GM12878 (cell line): ENCODE measurements at regions not wholly inside any gene's neighbourhood (a gene's known extent, or its start where the extent isn't known, plus 50 kb on each side); places are given as distances from the start of the nearest gene placed in this dataset.

ENCODE experiments used
- ATAC-seq: fragments of 200-7000 bp; cut with Tn5 transposase; 3 replicates; pipeline ENCODE4 v1.9.1; 2020; ENCODE audit warnings: mild to moderate bottlenecking, moderate library complexity
- BruUV-seq: library from RNA; stranded (reverse); fragments of 400-500 nt; replicated peaks from 2 replicates; lab custom pipeline; 2021; lab: Mats Ljungman, UMichigan
- CTCF ChIA-PET: fragments of 300-600 bp; sonication (Branson Sonifier 250); formaldehyde crosslinking; extraction: SDS; loops from one replicate; lab custom pipeline; 2021; ENCODE audit warnings: inconsistent platforms; lab: Yijun Ruan, JAX
- POLR2A ChIA-PET: fragments of 350-600 bp; formaldehyde crosslinking; extraction: SDS; loops from one replicate; lab custom pipeline; 2021; ENCODE audit warnings: inconsistent platforms; lab: Charles Lee
- RAD21 ChIA-PET: fragments of 300-600 bp; sonication (Branson Sonifier 250); formaldehyde crosslinking; loops from one replicate; lab custom pipeline; 2023; ENCODE audit warnings: antibody characterized with exemption; ENCODE audit not compliant: unreplicated experiment; lab: Charles Lee
- SMC1A ChIA-PET: fragments of 300-600 bp; sonication (Branson Sonifier 250); formaldehyde crosslinking; loops from one replicate; lab custom pipeline; 2023; ENCODE audit not compliant: unreplicated experiment, uncharacterized antibody; lab: Charles Lee
- DNase-seq: peaks from one replicate; pipeline ENCODE4 v3.0.0-alpha.2; 2011; ENCODE audit warnings: low read depth, low spot score
- FAIRE-seq: peaks from 3 replicates; lab custom pipeline; 2011; peaks lifted over from hg19 to GRCh38; lab: Jason Lieb, UNC
- H2AFZ ChIP-seq: 2 replicates; pipeline ENCODE4 v1.6.0; 2011; ENCODE audit warnings: low read depth, low read length, control low read depth; ENCODE audit not compliant: control insufficient read depth
- H3K27ac ChIP-seq: 2 replicates; pipeline ENCODE4 v1.5.1; 2011; ENCODE audit warnings: control low read depth; ENCODE audit not compliant: control insufficient read depth, insufficient read depth
- H3K27me3 ChIP-seq, 2 experiments: replicated peaks in 1 of 2; 2 replicates each; pipeline versions ENCODE4 v1.6.0 to v1.6.1; 2011; ENCODE audit warnings: low read length in 1 of 2; ENCODE audit not compliant: control insufficient read depth in 2 of 2, insufficient read depth in 2 of 2
- H3K36me3 ChIP-seq, 2 experiments: 2 replicates each; pipeline ENCODE4 v1.5.1; 2011; ENCODE audit warnings: low read length in 1 of 2; ENCODE audit not compliant: control insufficient read depth in 2 of 2, insufficient read depth in 2 of 2
- H3K4me1 ChIP-seq: 2 replicates; pipeline ENCODE4 v1.6.1; 2011; ENCODE audit warnings: mild to moderate bottlenecking, low read length, moderate library complexity, mixed read lengths; ENCODE audit not compliant: control insufficient read depth, insufficient read depth
- H3K4me2 ChIP-seq: 2 replicates; pipeline ENCODE4 v1.6.0; 2011; ENCODE audit warnings: control low read depth; ENCODE audit not compliant: control insufficient read depth, insufficient read depth
- H3K4me3 ChIP-seq: fragments of 200-600 bp; sonication (generic); 2 replicates; pipeline ENCODE4 v1.5.1; 2016
- H3K79me2 ChIP-seq: 2 replicates; pipeline ENCODE4 v1.6.0; 2011; ENCODE audit warnings: low read length; ENCODE audit not compliant: control insufficient read depth, insufficient read depth
- H3K9ac ChIP-seq: 2 replicates; pipeline ENCODE4 v1.8.0; 2011; ENCODE audit warnings: low read length, control low read depth, mixed read lengths; ENCODE audit not compliant: control insufficient read depth, insufficient read depth
- H3K9me3 ChIP-seq: replicated peaks from 3 replicates; pipeline ENCODE4 v1.5.1; 2011; ENCODE audit warnings: mild to moderate bottlenecking, low read length; ENCODE audit not compliant: control insufficient read depth, insufficient read depth
- H4K20me1 ChIP-seq: 2 replicates; pipeline ENCODE4 v1.6.0; 2011; ENCODE audit not compliant: control insufficient read depth, insufficient read depth
- ESRRA ChIP-seq: IDR thresholded peaks from 2 replicates; pipeline ENCODE4 v1.6.1; 2012; ENCODE audit warnings: mild to moderate bottlenecking, low read length, improper control_type of control experiment
- IKZF2 ChIP-seq, 2 experiments: fragments of 450-650 bp; IDR thresholded peaks; 2 replicates each; pipeline ENCODE4 v1.6.1; 2017; ENCODE audit warnings: mild to moderate bottlenecking in 2 of 2, moderate library complexity in 2 of 2
- MLLT1 ChIP-seq: fragments of 450-650 bp; IDR thresholded peaks from 2 replicates; pipeline ENCODE4 v1.6.1; 2016; ENCODE audit warnings: mild to moderate bottlenecking
- MXI1 ChIP-seq: fragments of 150-350 bp; IDR thresholded peaks from 2 replicates; pipeline ENCODE4 v1.6.1; 2011; ENCODE audit warnings: low read depth, mild to moderate bottlenecking, inconsistent platforms, low read length, improper control_type of control experiment
- SMAD1 ChIP-seq: fragments of 450-650 bp; IDR thresholded peaks from 2 replicates; pipeline ENCODE4 v1.6.1; 2018; ENCODE audit warnings: mild to moderate bottlenecking, low read depth; ENCODE audit not compliant: partially characterized antibody
- ZSCAN29 ChIP-seq: fragments of 450-650 bp; IDR thresholded peaks from 2 replicates; pipeline ENCODE4 v1.6.1; 2017; ENCODE audit warnings: mild to moderate bottlenecking, moderate library complexity
- WGBS: methylation state at CpG from one replicate; pipeline ENCODE4 v1.1.6; 2016; ENCODE audit warnings: low lambda C conversion rate; ENCODE audit not compliant: insufficient replicate concordance, insufficient coverage; ENCODE audit errors: missing lambda C conversion rate; 5-methylcytosine and 5-hydroxymethylcytosine counted together
- in situ Hi-C: fragments of 300-500 bp; cut with MboI; formaldehyde crosslinking; loops from 9 replicates; pipeline ENCODE4 v1.14.3; 2018; ENCODE audit warnings: mixed read lengths
- intact Hi-C: fragments of 100-400 bp; cut with micrococcal nuclease; formaldehyde crosslinking; loops from one replicate; pipeline ENCODE4 v1.14.2; 2022; ENCODE audit not compliant: unreplicated experiment
- TF ChIP-seq, protein P1 (sequence below): fragments of 450-650 bp; IDR thresholded peaks from 2 replicates; pipeline ENCODE4 v1.6.1; 2014; ENCODE audit warnings: mild to moderate bottlenecking

- POLR2A ChIA-PET: no interaction called here
- H3K27ac ChIP-seq: no peak overlapping the region
- no peak overlapping the region for H3K4me3 ChIP-seq
- CTCF ChIA-PET: no interaction called here
- H3K9ac ChIP-seq: no peak overlapping the region
- H3K27me3 ChIP-seq: no peaks in the 10 kb centered on the region
- no peaks in the 10 kb centered on the region for H4K20me1 ChIP-seq
- RAD21 ChIA-PET: no interaction called here
- no TSS peak for BruUV-seq
- ATAC-seq (no peak), DNase-seq (no peak), FAIRE-seq (no peak)
- no peaks in the 10 kb centered on the region for H3K79me2 ChIP-seq
- no peak overlapping the region for H3K4me2 ChIP-seq
- TF ChIP-seq MLLT1 (no peak), SMAD1 (no peak), IKZF2 (IDR thresholded peaks at IDR 0.05) (no peak), MXI1 (no peak), ESRRA (no peak), ZSCAN29 (no peak)
- TF ChIP-seq, protein P1, sequence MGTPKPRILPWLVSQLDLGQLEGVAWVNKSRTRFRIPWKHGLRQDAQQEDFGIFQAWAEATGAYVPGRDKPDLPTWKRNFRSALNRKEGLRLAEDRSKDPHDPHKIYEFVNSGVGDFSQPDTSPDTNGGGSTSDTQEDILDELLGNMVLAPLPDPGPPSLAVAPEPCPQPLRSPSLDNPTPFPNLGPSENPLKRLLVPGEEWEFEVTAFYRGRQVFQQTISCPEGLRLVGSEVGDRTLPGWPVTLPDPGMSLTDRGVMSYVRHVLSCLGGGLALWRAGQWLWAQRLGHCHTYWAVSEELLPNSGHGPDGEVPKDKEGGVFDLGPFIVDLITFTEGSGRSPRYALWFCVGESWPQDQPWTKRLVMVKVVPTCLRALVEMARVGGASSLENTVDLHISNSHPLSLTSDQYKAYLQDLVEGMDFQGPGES: no peak
- no peaks in the 10 kb centered on the region for H3K4me1 ChIP-seq
- no peak overlapping the region for H2AFZ ChIP-seq
- H3K9me3 ChIP-seq: no peaks in the 10 kb centered on the region
- intact Hi-C loops (no loop called here), in situ Hi-C loops (no loop called here)
- H3K36me3 ChIP-seq: no peaks in the 10 kb centered on the region
- WGBS: 60% methylated on average over 6 of the region's 6 CpGs
- SMC1A ChIA-PET: interaction anchor here (0.6 kb wide), 1 partner anchor 939 kb away, joined by 3 read pairs; no protein-coding TSS in a partner anchor
These were observed 77.5 kb downstream of the DLEU7 start for GRCh38 chr13:50766013-50766412.
